Upper lobe of left lung (tissue), 6 donors: ENCODE measurements at regions not wholly inside any gene's neighbourhood (a gene's known extent, or its start where the extent isn't known, plus 50 kb on each side); places are given as distances from the start of the nearest gene placed in this dataset.
A peak's percentile ranks its signal among the peaks of the same experiment; 100 is the strongest.

Source experiments
- ATAC-seq, 2 donors: fragments of 200-7000 bp; cut with Tn5 transposase; one replicate each; pipeline ENCODE4 v1.9.1; 2022; ENCODE audit warnings: mild to moderate bottlenecking in 2 of 2, moderate library complexity in 2 of 2; ENCODE audit not compliant: low FRiP score in 2 of 2
- DNase-seq, 2 donors: peaks; one replicate each; pipeline ENCODE4 v3.0.0-alpha.2; 2019 to 2020
- H3K27ac ChIP-seq, 4 donors: fragments of 200-600 bp; sonication (generic); one replicate each; pipeline ENCODE4 v1.5.1; 2016 to 2019
- H3K27me3 ChIP-seq, 4 donors: fragments of 200-600 bp; sonication (generic); one replicate each; pipeline ENCODE4 v1.5.1; 2017 to 2019
- H3K36me3 ChIP-seq, 4 donors: fragments of 200-600 bp; sonication (generic); one replicate each; pipeline ENCODE4 v1.5.1; 2016 to 2019
- H3K4me1 ChIP-seq, 4 donors: fragments of 200-600 bp; sonication (generic); one replicate each; pipeline ENCODE4 v1.5.1; 2018 to 2019
- H3K4me3 ChIP-seq, 4 donors: fragments of 200-600 bp; sonication (generic); one replicate each; pipeline ENCODE4 v1.5.1; 2017 to 2019; ENCODE audit warnings: mild to moderate bottlenecking in 2 of 4, moderate library complexity in 1 of 4
- H3K9me3 ChIP-seq, 4 donors: fragments of 200-600 bp; sonication (generic); one replicate each; pipeline ENCODE4 v1.5.1; 2018 to 2019
- CTCF ChIP-seq, 6 experiments: fragments of 450-650 bp in 4 of 6; fragments of 200-600 bp in 2 of 6; sonication (generic) in 2 of 6; IDR thresholded peaks; one replicate each; pipeline ENCODE4 v1.5.1; 2016 to 2019; ENCODE audit warnings: antibody characterized with exemption in 6 of 6
- EP300 ChIP-seq, 4 donors: sonication (generic); formaldehyde crosslinking; IDR thresholded peaks; one replicate each; pipeline ENCODE4 v1.5.1; 2017; ENCODE audit warnings: antibody characterized with exemption in 4 of 4, control low read depth in 2 of 4
- POLR2A ChIP-seq, 4 donors: fragments of 450-650 bp; IDR thresholded peaks; one replicate each; pipeline ENCODE4 v1.5.1; 2016 to 2017; ENCODE audit warnings: antibody characterized with exemption in 4 of 4, mild to moderate bottlenecking in 2 of 4
- POLR2AphosphoS5 ChIP-seq, 2 donors: sonication (generic); formaldehyde crosslinking; IDR thresholded peaks; one replicate each; pipeline ENCODE4 v1.5.1; 2017; ENCODE audit warnings: antibody characterized with exemption in 2 of 2
- WGBS, 2 donors: methylation state at CpG; one replicate each; pipeline ENCODE4 v1.1.5; 2017 to 2018; 5-methylcytosine and 5-hydroxymethylcytosine counted together
- donor health status: DM: no; HTN: no; CAD: no; lungs with moderate emphysema.
- donor health status: DM: no; HTN: yes; CAD: no; lungs with severe emphysema.

- H3K27me3 ChIP-seq, result no peaks in the 10 kb centered on the region
- DNase-seq (no peak), ATAC-seq (no peak)
- no peak for TF ChIP-seq CTCF (IDR thresholded peaks at IDR 0.05)
- TF ChIP-seq POLR2A (IDR thresholded peaks at IDR 0.05), result no peak
- TF ChIP-seq EP300 (IDR thresholded peaks at IDR 0.05), result no peak
- TF ChIP-seq POLR2AphosphoS5 (IDR thresholded peaks at IDR 0.05), result no peak
- no peaks in the 10 kb centered on the region for H3K9me3 ChIP-seq
- no peaks in the 10 kb centered on the region for H3K4me1 ChIP-seq
- H3K36me3 ChIP-seq, result no peaks in the 10 kb centered on the region
- no peak overlapping the region for H3K4me3 ChIP-seq
- 56 to 68% methylated on average over 2 of the region's 2 CpGs for WGBS, 2 donors
- H3K27ac ChIP-seq, result no peak overlapping the region
These were observed 106.5 kb upstream of the SEMA3C start for GRCh38 chr7:81025360-81025759.

- WGBS, 2 donors, result 89 to 91% methylated on average over 1 of the region's 1 CpG
- no peak for DNase-seq
These were observed 96.1 kb upstream of the SEMA3C start for GRCh38 chr7:81014908-81015307.

GRCh38 chr7:81014266-81014665, 95.4 kb upstream of the SEMA3C start:
- no peak overlapping the region for H3K4me3 ChIP-seq
- no peaks in the 10 kb centered on the region for H3K36me3 ChIP-seq
- no peak for TF ChIP-seq POLR2A (IDR thresholded peaks at IDR 0.05)
- no peak for TF ChIP-seq POLR2AphosphoS5 (IDR thresholded peaks at IDR 0.05)
- TF ChIP-seq CTCF (IDR thresholded peaks at IDR 0.05), result no peak
- no peak for TF ChIP-seq EP300 (IDR thresholded peaks at IDR 0.05)
- no peak for DNase-seq
- H3K9me3 ChIP-seq, result no peaks in the 10 kb centered on the region
- 66 to 81% methylated on average over 2 of the region's 2 CpGs for WGBS, 2 donors
- H3K27me3 ChIP-seq, result no peaks in the 10 kb centered on the region
- no peak for ATAC-seq
- H3K4me1 ChIP-seq, result no peaks in the 10 kb centered on the region
- no peak overlapping the region for H3K27ac ChIP-seq

More at GRCh38 chr7:81014908-81015307, 96.1 kb upstream of the SEMA3C start:
- ATAC-seq, result no peak
- Histone ChIP-seq H3K9me3 (no peaks in the 10 kb centered on the region), H3K4me1 (no peaks in the 10 kb centered on the region), H3K27me3 (no peaks in the 10 kb centered on the region), H3K4me3 (no peak overlapping the region), H3K27ac (no peak overlapping the region), H3K36me3 (no peaks in the 10 kb centered on the region)
- no peak for TF ChIP-seq POLR2AphosphoS5 (IDR thresholded peaks at IDR 0.05)
- TF ChIP-seq CTCF (IDR thresholded peaks at IDR 0.05), result no peak
- no peak for TF ChIP-seq POLR2A (IDR thresholded peaks at IDR 0.05)
- TF ChIP-seq EP300 (IDR thresholded peaks at IDR 0.05), result no peak

- 51 to 65% methylated on average over 2 of the region's 2 CpGs for WGBS, 2 donors
- no peaks in the 10 kb centered on the region for H3K4me1 ChIP-seq
- H3K27me3 ChIP-seq, result no peaks in the 10 kb centered on the region
- ATAC-seq (peak in 1 of 2 donors; percentile 64), DNase-seq (no peak)
- no peaks in the 10 kb centered on the region for H3K36me3 ChIP-seq
- no peaks in the 10 kb centered on the region for H3K9me3 ChIP-seq
- H3K27ac ChIP-seq, result no peak overlapping the region
- TF ChIP-seq POLR2AphosphoS5 (IDR thresholded peaks at IDR 0.05) (no peak), CTCF (IDR thresholded peaks at IDR 0.05) (no peak), EP300 (IDR thresholded peaks at IDR 0.05) (no peak), POLR2A (IDR thresholded peaks at IDR 0.05) (no peak)
- no peak overlapping the region for H3K4me3 ChIP-seq
These were observed 94.4 kb upstream of the SEMA3C start for GRCh38 chr7:81013083-81013817.

GRCh38 chr7:81008901-81009300, 90.0 kb upstream of the SEMA3C start:
- no peak for TF ChIP-seq EP300 (IDR thresholded peaks at IDR 0.05)
- no peak for TF ChIP-seq POLR2A (IDR thresholded peaks at IDR 0.05)
- no peak for TF ChIP-seq CTCF (IDR thresholded peaks at IDR 0.05)
- no peak for TF ChIP-seq POLR2AphosphoS5 (IDR thresholded peaks at IDR 0.05)
- H3K4me3 ChIP-seq, result no peak overlapping the region
- H3K4me1 ChIP-seq, result no peaks in the 10 kb centered on the region
- H3K36me3 ChIP-seq, result no peaks in the 10 kb centered on the region
- DNase-seq, result no peak
- H3K9me3 ChIP-seq, result no peaks in the 10 kb centered on the region
- no peak for ATAC-seq
- H3K27ac ChIP-seq, result no peak overlapping the region
- WGBS, 2 donors, result 87% methylated on average over 4 of the region's 4 CpGs
- H3K27me3 ChIP-seq, result no peaks in the 10 kb centered on the region
